ENCODE measurements at regions not wholly inside any gene's neighbourhood (a gene's known extent, or its start where the extent isn't known, plus 50 kb on each side); places are given as distances from the start of the nearest gene placed in this dataset.

DNA sequence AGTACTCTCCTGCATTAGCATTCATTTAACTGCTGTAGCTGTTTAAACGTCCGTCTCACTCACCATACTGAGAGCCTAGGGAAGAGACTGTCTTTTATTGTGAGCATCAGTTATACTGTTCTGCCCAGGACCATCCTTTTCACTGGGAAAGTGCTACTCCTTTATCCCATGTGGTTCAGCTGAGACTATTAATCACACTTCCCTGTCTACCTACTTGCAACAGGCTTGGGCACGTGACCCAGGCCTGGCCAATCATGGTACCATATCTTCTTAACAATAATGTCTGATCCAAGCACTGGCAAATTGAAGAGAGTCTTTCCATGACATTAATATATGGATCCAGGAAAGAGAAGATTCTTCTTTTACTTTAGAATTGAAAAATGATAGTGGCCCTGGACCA is 108.1 kb downstream of the TM2D1 start:
- no peaks in the 10 kb centered on the region for H4K20me1 ChIP-seq (ENCODE audit: insufficient read depth)
- H3K9me2 ChIP-seq = no peaks in the 10 kb centered on the region
- CTCF ChIA-PET = no interaction called here
- H3K27me3 ChIP-seq (ENCODE audit: insufficient read depth) = no peaks in the 10 kb centered on the region
- no peaks in the 10 kb centered on the region for H3F3A ChIP-seq (replicated peaks; ENCODE audit: insufficient read depth)
- H3K4me3 ChIP-seq (ENCODE audit: low read depth in 2 of 2, low read length in 1 of 2) = no peak overlapping the region
- H3K4me1 ChIP-seq (ENCODE audit: control insufficient read depth in 1 of 2, insufficient read depth in 2 of 2, low read depth in 1 of 2, low read length in 1 of 2) = peaks cover 0 to 2% of the 10 kb centered on the region in 2 experiments; a peak in 1 of 4 replicates
- H2AFZ ChIP-seq (ENCODE audit: low read depth) = no peak overlapping the region
- WGBS (ENCODE audit: low lambda C conversion rate) = 86% methylated on average over 3 of the region's 3 CpGs
- TF ChIP-seq FOXM1 (IDR thresholded peaks at IDR 0.05; ENCODE audit: low read depth) = no peak
- no peak for TF ChIP-seq RAD21 (IDR thresholded peaks at IDR 0.05; ENCODE audit: low read length)
- TF ChIP-seq YY1 (IDR thresholded peaks at IDR 0.05; ENCODE audit: low read depth) = no peak
- TF ChIP-seq SIN3A (IDR thresholded peaks at IDR 0.05; ENCODE audit: borderline replicate concordance, low read depth, low read length) = no peak
- TF ChIP-seq RCOR1 (IDR thresholded peaks at IDR 0.05; ENCODE audit: low read length) = no peak
- no peak for TF ChIP-seq TCF12 (IDR thresholded peaks at IDR 0.05)
- TF ChIP-seq POLR2AphosphoS5 (IDR thresholded peaks at IDR 0.05; ENCODE audit: low read depth, low read length) = no peak
- no peak for TF ChIP-seq RFX5 (IDR thresholded peaks at IDR 0.05; ENCODE audit: low read length)
- no peak for TF ChIP-seq CHD2 (IDR thresholded peaks at IDR 0.05; ENCODE audit: low read length, partially characterized antibody)
- TF ChIP-seq, protein P1, sequence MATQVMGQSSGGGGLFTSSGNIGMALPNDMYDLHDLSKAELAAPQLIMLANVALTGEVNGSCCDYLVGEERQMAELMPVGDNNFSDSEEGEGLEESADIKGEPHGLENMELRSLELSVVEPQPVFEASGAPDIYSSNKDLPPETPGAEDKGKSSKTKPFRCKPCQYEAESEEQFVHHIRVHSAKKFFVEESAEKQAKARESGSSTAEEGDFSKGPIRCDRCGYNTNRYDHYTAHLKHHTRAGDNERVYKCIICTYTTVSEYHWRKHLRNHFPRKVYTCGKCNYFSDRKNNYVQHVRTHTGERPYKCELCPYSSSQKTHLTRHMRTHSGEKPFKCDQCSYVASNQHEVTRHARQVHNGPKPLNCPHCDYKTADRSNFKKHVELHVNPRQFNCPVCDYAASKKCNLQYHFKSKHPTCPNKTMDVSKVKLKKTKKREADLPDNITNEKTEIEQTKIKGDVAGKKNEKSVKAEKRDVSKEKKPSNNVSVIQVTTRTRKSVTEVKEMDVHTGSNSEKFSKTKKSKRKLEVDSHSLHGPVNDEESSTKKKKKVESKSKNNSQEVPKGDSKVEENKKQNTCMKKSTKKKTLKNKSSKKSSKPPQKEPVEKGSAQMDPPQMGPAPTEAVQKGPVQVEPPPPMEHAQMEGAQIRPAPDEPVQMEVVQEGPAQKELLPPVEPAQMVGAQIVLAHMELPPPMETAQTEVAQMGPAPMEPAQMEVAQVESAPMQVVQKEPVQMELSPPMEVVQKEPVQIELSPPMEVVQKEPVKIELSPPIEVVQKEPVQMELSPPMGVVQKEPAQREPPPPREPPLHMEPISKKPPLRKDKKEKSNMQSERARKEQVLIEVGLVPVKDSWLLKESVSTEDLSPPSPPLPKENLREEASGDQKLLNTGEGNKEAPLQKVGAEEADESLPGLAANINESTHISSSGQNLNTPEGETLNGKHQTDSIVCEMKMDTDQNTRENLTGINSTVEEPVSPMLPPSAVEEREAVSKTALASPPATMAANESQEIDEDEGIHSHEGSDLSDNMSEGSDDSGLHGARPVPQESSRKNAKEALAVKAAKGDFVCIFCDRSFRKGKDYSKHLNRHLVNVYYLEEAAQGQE (IDR thresholded peaks at IDR 0.05; ENCODE audit: low read depth, low read length) = no peak
- TF ChIP-seq EZH2phosphoT487 (IDR thresholded peaks at IDR 0.05; ENCODE audit: borderline replicate concordance, low read depth) = no peak
- TF ChIP-seq, protein P2, sequence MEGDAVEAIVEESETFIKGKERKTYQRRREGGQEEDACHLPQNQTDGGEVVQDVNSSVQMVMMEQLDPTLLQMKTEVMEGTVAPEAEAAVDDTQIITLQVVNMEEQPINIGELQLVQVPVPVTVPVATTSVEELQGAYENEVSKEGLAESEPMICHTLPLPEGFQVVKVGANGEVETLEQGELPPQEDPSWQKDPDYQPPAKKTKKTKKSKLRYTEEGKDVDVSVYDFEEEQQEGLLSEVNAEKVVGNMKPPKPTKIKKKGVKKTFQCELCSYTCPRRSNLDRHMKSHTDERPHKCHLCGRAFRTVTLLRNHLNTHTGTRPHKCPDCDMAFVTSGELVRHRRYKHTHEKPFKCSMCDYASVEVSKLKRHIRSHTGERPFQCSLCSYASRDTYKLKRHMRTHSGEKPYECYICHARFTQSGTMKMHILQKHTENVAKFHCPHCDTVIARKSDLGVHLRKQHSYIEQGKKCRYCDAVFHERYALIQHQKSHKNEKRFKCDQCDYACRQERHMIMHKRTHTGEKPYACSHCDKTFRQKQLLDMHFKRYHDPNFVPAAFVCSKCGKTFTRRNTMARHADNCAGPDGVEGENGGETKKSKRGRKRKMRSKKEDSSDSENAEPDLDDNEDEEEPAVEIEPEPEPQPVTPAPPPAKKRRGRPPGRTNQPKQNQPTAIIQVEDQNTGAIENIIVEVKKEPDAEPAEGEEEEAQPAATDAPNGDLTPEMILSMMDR (IDR thresholded peaks at IDR 0.05) = no peak
- no peak for TF ChIP-seq RXRA (IDR thresholded peaks at IDR 0.05; ENCODE audit: borderline replicate concordance, low read depth)
- no peaks in the 10 kb centered on the region for H3K9me3 ChIP-seq
- no peak overlapping the region for H3K27ac ChIP-seq (ENCODE audit: low read depth in 2 of 2, low read length in 1 of 2)
- no peaks in the 10 kb centered on the region for H3K79me2 ChIP-seq (ENCODE audit: insufficient read depth)
- H3K4me2 ChIP-seq = no peak overlapping the region
- POLR2A ChIA-PET = no interaction called here
- DNase-seq = no peak
- no peak overlapping the region for H3K9ac ChIP-seq
- no peaks in the 10 kb centered on the region for H3K36me3 ChIP-seq (replicated peaks in 1 of 2; ENCODE audit: control insufficient read depth in 1 of 2, insufficient read depth in 2 of 2, low read length in 1 of 2)

DNA sequence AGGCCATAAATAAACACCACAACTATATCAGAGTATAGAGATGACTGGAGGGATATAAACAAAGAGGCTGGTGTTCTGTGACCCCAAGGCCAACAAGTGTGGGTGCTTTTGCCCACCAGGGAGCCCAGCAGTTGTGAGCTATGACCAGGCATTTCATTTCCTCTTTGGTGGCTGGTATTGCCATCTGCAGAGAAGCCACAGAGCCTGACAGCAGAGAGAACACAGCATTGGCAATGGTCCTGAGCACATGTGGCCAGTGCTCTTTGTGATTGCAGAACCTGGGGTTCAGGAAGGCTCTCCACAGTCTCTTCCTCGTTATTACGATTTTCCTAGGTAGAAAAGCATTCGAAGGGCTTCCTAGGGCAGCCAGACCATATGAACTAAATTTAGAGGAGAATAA is 112.3 kb downstream of the TM2D1 start:
- H4K20me1 ChIP-seq (ENCODE audit: insufficient read depth) = no peaks in the 10 kb centered on the region
- H2AFZ ChIP-seq (ENCODE audit: low read depth) = no peak overlapping the region
- no peak overlapping the region for H3K9ac ChIP-seq
- no peaks in the 10 kb centered on the region for H3K27me3 ChIP-seq (ENCODE audit: insufficient read depth)
- TF ChIP-seq JUND (IDR thresholded peaks at IDR 0.05) = no peak
- no peak for TF ChIP-seq EZH2phosphoT487 (IDR thresholded peaks at IDR 0.05; ENCODE audit: borderline replicate concordance, low read depth)
- TF ChIP-seq, protein P3, sequence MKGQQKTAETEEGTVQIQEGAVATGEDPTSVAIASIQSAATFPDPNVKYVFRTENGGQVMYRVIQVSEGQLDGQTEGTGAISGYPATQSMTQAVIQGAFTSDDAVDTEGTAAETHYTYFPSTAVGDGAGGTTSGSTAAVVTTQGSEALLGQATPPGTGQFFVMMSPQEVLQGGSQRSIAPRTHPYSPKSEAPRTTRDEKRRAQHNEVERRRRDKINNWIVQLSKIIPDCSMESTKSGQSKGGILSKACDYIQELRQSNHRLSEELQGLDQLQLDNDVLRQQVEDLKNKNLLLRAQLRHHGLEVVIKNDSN (IDR thresholded peaks at IDR 0.05; ENCODE audit: borderline replicate concordance, low read depth) = no peak
- TF ChIP-seq TEAD4 (IDR thresholded peaks at IDR 0.05; ENCODE audit: borderline replicate concordance, insufficient read depth) = no peak
- no peak for TF ChIP-seq RAD21 (IDR thresholded peaks at IDR 0.05; ENCODE audit: low read length)
- no peak overlapping the region for H3K4me3 ChIP-seq (ENCODE audit: low read depth in 2 of 2, low read length in 1 of 2)
- H3F3A ChIP-seq (replicated peaks; ENCODE audit: insufficient read depth) = no peaks in the 10 kb centered on the region
- DNase-seq = no peak
- no peaks in the 10 kb centered on the region for H3K9me2 ChIP-seq
- H3K27ac ChIP-seq (ENCODE audit: low read depth in 2 of 2, low read length in 1 of 2) = no peak overlapping the region
- no peaks in the 10 kb centered on the region for H3K36me3 ChIP-seq (replicated peaks in 1 of 2; ENCODE audit: control insufficient read depth in 1 of 2, insufficient read depth in 2 of 2, low read length in 1 of 2)
- peaks cover 0 to 2% of the 10 kb centered on the region in 2 experiments; a peak in 2 of 4 replicates for H3K4me1 ChIP-seq (ENCODE audit: control insufficient read depth in 1 of 2, insufficient read depth in 2 of 2, low read depth in 1 of 2, low read length in 1 of 2)
- CTCF ChIA-PET = no interaction called here
- 71% methylated on average over 3 of the region's 3 CpGs for WGBS (ENCODE audit: low lambda C conversion rate)
- no peak overlapping the region for H3K4me2 ChIP-seq
- POLR2A ChIA-PET = no interaction called here
- H3K79me2 ChIP-seq (ENCODE audit: insufficient read depth) = no peaks in the 10 kb centered on the region
- H3K9me3 ChIP-seq = no peaks in the 10 kb centered on the region
